Large intestine (tissue), 3 donors: ENCODE measurements at regions not wholly inside any gene's neighbourhood (a gene's known extent, or its start where the extent isn't known, plus 50 kb on each side); places are given as distances from the start of the nearest gene placed in this dataset.
A peak's percentile ranks its signal among the peaks of the same experiment; 100 is the strongest.

Experiments
- DNase-seq, 2 donors: peaks; one replicate each; pipeline versions ENCODE4 v3.0.0 to v3.0.0-alpha.2; 2013
- H3K27ac ChIP-seq: one replicate; pipeline ENCODE4 v1.5.1; 2013; ENCODE audit warnings: low read length
- H3K27me3 ChIP-seq: 2 replicates; pipeline ENCODE4 v1.6.1; 2013; ENCODE audit warnings: low read length; ENCODE audit not compliant: control insufficient read depth, insufficient read depth
- H3K36me3 ChIP-seq: 2 replicates; pipeline ENCODE4 v1.6.1; 2013; ENCODE audit warnings: low read length; ENCODE audit not compliant: control insufficient read depth, insufficient read depth
- H3K4me1 ChIP-seq: one replicate; pipeline ENCODE4 v1.6.1; 2013; ENCODE audit warnings: low read length; ENCODE audit not compliant: control insufficient read depth, insufficient read depth
- H3K4me3 ChIP-seq: one replicate; pipeline ENCODE4 v1.5.1; 2013; ENCODE audit warnings: low read length
- H3K9me3 ChIP-seq: one replicate; pipeline ENCODE4 v1.6.1; 2013; ENCODE audit warnings: mild to moderate bottlenecking, low read depth, low read length, moderate library complexity; ENCODE audit not compliant: control insufficient read depth
- WGBS: methylation state at CpG from one replicate; pipeline ENCODE4 v1.1.5; 2013; ENCODE audit warnings: low lambda C conversion rate; ENCODE audit not compliant: insufficient coverage; 5-methylcytosine and 5-hydroxymethylcytosine counted together

GRCh38 chr20:22403632-22404361 is 180.6 kb downstream of the FOXA2 start:
- no CpG with 5 or more reads among the region's 13 CpGs for WGBS
- Histone ChIP-seq H3K36me3 (no peaks in the 10 kb centered on the region), H3K9me3 (no peaks in the 10 kb centered on the region), H3K4me3 (peak overlapping the region; percentile 32), H3K4me1 (peaks cover 8% of the 10 kb centered on the region), H3K27me3 (peaks cover 15% of the 10 kb centered on the region), H3K27ac (no peak overlapping the region)
- DNase-seq, result peak in 1 of 2 donors; percentile 53

- DNase-seq, result no peak
- peak overlapping the region; percentile 32 for H3K4me3 ChIP-seq
- H3K4me1 ChIP-seq, result peaks cover 8% of the 10 kb centered on the region
- 27% methylated on average over 3 of the region's 13 CpGs for WGBS
- no peaks in the 10 kb centered on the region for H3K9me3 ChIP-seq
- no peaks in the 10 kb centered on the region for H3K36me3 ChIP-seq
- peaks cover 15% of the 10 kb centered on the region for H3K27me3 ChIP-seq
- no peak overlapping the region for H3K27ac ChIP-seq
These were observed 181.2 kb downstream of the FOXA2 start for GRCh38 chr20:22403022-22403631.

GRCh38 chr20:22402550-22402949 is 181.8 kb downstream of the FOXA2 start:
- Histone ChIP-seq H3K4me1 (peaks cover 8% of the 10 kb centered on the region), H3K9me3 (no peaks in the 10 kb centered on the region), H3K27me3 (peaks cover 17% of the 10 kb centered on the region), H3K27ac (no peak overlapping the region), H3K4me3 (no peak overlapping the region), H3K36me3 (no peaks in the 10 kb centered on the region)
- DNase-seq, result no peak
- no CpG with 5 or more reads among the region's 7 CpGs for WGBS

GRCh38 chr20:22400440-22400839 is 183.9 kb downstream of the FOXA2 start:
- H3K4me3 ChIP-seq, result no peak overlapping the region
- H3K27me3 ChIP-seq, result peaks cover 18% of the 10 kb centered on the region
- H3K36me3 ChIP-seq, result no peaks in the 10 kb centered on the region
- DNase-seq, result no peak
- 100% methylated on average over 1 of the region's 4 CpGs for WGBS
- peaks cover 8% of the 10 kb centered on the region for H3K4me1 ChIP-seq
- no peaks in the 10 kb centered on the region for H3K9me3 ChIP-seq
- H3K27ac ChIP-seq, result no peak overlapping the region

- Histone ChIP-seq H3K4me3 (no peak overlapping the region), H3K27me3 (peaks cover 30% of the 10 kb centered on the region), H3K4me1 (no peaks in the 10 kb centered on the region), H3K36me3 (no peaks in the 10 kb centered on the region), H3K9me3 (no peaks in the 10 kb centered on the region), H3K27ac (no peak overlapping the region)
- WGBS, result no CpG with 5 or more reads among the region's 1 CpG
- DNase-seq, result no peak
These were observed 189.8 kb downstream of the FOXA2 start for GRCh38 chr20:22394583-22394982.

- Histone ChIP-seq H3K27ac (no peak overlapping the region), H3K9me3 (no peaks in the 10 kb centered on the region), H3K4me1 (no peaks in the 10 kb centered on the region), H3K36me3 (no peaks in the 10 kb centered on the region), H3K27me3 (peaks cover 25% of the 10 kb centered on the region), H3K4me3 (no peak overlapping the region)
- WGBS, result 88% methylated on average over 5 of the region's 5 CpGs
- no peak for DNase-seq
These were observed 193.8 kb downstream of the FOXA2 start for GRCh38 chr20:22390543-22390903.

GRCh38 chr20:22389836-22390542 is 194.4 kb downstream of the FOXA2 start:
- no peaks in the 10 kb centered on the region for H3K4me1 ChIP-seq
- no peak overlapping the region for H3K27ac ChIP-seq
- H3K9me3 ChIP-seq, result no peaks in the 10 kb centered on the region
- no peaks in the 10 kb centered on the region for H3K36me3 ChIP-seq
- DNase-seq, result no peak
- peaks cover 30% of the 10 kb centered on the region for H3K27me3 ChIP-seq
- WGBS, result 33% methylated on average over 3 of the region's 8 CpGs
- no peak overlapping the region for H3K4me3 ChIP-seq

GRCh38 chr20:22387452-22387851 is 196.9 kb downstream of the FOXA2 start:
- Histone ChIP-seq H3K4me3 (no peak overlapping the region), H3K27me3 (peaks cover 17% of the 10 kb centered on the region), H3K4me1 (no peaks in the 10 kb centered on the region), H3K27ac (no peak overlapping the region), H3K9me3 (no peaks in the 10 kb centered on the region), H3K36me3 (no peaks in the 10 kb centered on the region)
- WGBS, result 100% methylated on average over 1 of the region's 1 CpG
- no peak for DNase-seq

GRCh38 chr20:22386306-22386623 is 198.1 kb downstream of the FOXA2 start:
- no peaks in the 10 kb centered on the region for H3K36me3 ChIP-seq
- peaks cover 16% of the 10 kb centered on the region for H3K27me3 ChIP-seq
- no peaks in the 10 kb centered on the region for H3K9me3 ChIP-seq
- no peak overlapping the region for H3K4me3 ChIP-seq
- no peaks in the 10 kb centered on the region for H3K4me1 ChIP-seq
- DNase-seq, result no peak
- 33% methylated on average over 1 of the region's 3 CpGs for WGBS
- no peak overlapping the region for H3K27ac ChIP-seq

- Histone ChIP-seq H3K4me1 (no peaks in the 10 kb centered on the region), H3K27me3 (peaks cover 16% of the 10 kb centered on the region), H3K27ac (no peak overlapping the region), H3K9me3 (no peaks in the 10 kb centered on the region), H3K36me3 (no peaks in the 10 kb centered on the region), H3K4me3 (no peak overlapping the region)
- WGBS, result 37% methylated on average over 5 of the region's 7 CpGs
- DNase-seq, result peak in 1 of 2 donors; percentile 37
These were observed 198.6 kb downstream of the FOXA2 start for GRCh38 chr20:22385602-22386305.
